DMS53 (cell line): ENCODE measurements at regions not wholly inside any gene's neighbourhood (a gene's known extent, or its start where the extent isn't known, plus 50 kb on each side); places are given as distances from the start of the nearest gene placed in this dataset.

Experiments used
- DNase-seq: peaks from one replicate; lab custom pipeline; 2025; lab: John Stamatoyannopoulos, UW

GRCh38 chr17:79521225-79521624, 89.6 kb downstream of the RBFOX3 start:
- DNase-seq = no peak

DNA sequence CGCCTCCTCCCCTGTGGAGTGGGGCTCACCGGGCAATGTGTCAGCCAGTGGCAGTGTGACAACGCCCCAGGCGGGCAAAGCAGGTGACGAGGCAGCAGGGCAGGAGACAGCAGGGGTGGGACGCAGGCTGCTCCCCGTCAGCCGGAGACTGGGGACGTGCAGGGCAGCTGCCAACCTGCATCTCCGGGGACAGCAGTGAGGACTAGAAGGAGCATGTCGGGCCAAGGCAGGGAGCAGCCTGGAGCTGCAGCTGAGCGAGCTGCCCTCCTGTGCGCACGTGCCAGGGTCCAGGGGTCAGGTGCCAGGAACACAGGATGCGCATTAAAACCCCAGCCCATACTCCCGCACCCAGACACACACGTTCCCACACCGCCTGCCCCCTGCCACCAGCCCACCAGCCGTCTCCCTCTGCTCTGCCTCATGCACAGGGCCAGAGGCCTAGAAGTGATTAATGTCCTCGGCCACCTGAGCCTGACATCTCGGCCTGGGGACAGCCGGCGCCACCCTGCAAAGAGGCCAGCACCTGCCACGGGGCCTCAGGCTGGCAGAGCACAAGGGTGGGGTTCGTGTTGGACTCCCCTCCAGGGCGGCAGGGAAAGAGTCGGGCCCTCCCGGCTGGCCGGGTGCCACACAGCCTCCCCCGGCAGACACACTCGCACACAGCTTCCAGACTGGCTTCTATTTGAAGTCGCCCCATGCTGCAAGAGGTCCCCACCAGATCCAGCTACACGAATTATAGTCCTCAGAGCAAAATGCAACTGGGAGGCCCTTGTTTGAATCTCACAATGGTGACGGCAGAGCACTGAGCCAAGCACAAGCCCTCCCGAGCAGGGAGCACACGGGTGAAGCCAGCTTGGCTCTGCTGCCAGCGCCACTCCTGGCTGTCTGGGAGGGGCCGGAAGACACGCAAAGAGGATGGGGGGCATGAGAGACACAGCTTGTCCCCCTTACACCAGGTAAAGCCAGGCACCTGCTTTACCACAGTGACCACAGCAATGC, 90.4 kb downstream of the RBFOX3 start:
- no peak for DNase-seq

- DNase-seq = no peak
Observed at GRCh38 chr17:79519601-79520000, 91.2 kb downstream of the RBFOX3 start.

DNA sequence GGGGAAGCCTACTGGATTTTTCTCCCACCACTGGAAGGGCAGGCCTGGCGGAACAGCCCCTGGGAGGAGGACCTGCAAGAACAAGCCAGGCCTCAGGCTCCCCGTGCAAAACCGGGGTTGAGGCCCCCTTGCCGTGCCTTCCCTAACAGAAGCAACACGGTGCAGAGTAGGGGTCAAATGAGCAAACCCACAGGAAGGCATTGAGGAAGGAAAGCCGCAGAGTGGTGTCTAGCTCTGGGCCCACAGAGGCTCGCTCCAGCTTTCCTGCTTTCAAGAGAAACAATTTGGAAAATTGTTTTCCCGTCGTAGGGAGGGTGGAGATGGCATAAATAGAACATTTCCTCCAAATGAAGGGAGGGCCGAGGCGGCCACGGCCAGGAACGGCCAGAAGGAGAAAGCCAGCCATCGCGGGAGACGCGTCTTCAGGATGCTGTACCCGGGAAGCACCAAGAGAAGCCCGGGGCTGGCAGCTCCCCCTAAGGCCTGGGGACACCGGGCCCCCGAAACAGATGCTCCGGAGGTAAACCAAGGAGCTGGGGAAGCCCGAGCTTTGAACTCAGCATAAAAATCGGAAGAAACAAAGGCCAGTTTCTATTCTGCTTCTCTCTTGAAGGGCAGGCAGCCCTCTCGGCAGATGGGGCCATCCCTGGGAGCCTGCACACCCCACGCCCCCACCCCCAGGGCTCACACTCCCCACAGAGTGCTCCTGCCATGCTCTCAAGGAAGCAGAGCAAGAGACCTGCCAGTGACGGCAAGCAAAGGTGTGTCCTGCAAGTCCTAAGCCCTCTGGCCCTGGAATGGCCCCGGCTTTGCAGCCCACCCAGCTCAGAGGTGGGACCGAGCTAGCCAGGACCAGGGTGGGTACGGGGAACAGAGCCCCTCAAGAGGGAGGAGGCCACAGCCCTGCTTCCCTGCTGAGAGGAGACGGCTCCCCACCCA, 92.0 kb downstream of the RBFOX3 start:
- no peak for DNase-seq

DNA sequence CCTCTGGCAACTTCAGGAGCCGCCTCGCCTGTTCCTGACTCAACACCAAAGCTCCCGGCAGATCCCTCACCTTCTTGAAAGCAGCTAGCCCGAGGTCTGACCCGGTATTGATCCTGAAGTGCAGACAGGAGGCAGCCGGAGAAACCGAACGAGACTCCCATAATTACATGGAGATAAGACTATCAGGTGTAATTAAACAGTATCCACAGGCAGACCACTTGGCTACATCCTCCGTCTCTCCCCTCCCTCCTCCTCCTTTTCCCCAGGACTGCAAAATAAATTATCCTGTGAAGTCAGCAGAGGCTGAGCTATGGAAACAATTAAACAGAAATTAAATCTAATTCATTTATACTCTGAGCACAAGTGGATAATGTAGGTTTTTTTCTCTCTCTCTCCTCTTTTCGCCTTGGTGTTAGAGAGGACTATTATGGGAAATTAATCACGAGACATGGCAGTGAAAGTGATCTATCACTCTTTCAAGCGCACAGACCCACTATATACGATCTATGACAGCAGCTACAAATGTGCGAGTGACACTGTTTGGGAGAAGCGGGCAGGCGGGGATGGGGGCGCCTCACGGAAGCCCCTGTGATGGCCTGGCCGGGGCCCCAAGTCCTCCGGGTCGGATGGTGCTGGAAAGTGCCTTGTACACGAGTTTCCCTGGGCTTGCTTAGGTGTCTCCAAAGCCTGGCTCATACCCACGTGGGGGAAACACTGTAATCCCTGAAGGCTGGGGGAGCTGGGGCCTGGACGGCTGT, 92.8 kb downstream of the RBFOX3 start:
- DNase-seq = no peak

- DNase-seq = no peak
Observed at GRCh38 chr17:79515646-79516571, 94.9 kb downstream of the RBFOX3 start.

DNA sequence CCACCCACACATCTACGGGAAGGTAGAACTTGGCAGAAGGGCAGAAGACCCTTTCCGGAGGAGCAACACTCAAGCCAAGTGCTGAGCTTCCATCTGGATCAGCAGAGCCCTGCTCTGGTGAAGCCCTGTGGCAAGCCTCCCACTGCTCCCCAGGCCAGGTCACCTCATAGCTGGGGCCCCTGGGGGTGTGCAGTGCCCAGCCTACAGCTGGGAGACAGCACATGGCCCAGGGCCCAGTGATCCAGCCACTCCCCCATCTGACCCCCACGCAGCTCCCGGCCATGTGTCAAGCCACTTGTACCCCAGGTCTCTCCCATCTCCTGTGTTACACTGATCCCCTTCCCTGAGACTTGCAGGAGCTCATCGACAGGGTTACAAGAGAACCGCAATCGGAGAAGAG, 95.7 kb downstream of the RBFOX3 start:
- no peak for DNase-seq

DNA sequence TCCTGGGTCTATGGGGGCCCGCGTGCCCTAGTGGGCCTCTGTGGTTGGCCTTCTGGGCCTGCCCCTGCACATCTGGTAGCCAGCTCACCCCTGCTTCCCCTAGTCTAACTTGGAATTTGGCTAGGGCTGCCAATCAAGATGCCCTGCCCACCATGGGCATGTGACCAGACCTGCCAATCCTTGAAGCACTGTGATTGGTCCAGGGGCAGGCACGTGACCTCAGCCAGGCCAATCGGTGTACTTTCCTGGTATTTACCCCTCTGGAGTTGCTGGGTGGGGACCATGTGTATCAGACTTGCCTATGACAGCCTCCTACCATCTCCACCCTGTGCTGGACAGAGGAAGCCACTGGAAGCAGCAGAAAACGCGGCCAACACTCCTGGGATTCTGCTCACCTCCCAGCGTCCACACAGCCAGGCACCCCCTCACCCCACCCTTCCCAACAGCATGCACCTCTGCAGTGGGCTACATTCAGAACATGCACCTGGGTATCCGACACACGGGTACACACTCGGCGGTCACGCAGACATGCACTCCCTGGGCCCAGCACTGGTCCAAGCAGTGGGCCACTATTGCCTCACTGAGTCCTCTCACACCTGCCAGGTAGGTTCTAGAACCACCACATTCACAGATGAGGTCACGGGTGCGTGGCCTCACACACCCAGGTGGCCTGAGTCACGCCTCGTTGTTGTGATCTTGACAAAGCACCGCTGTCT, 96.9 kb downstream of the RBFOX3 start:
- no peak for DNase-seq

- no peak for DNase-seq
Observed at GRCh38 chr17:79513206-79513605, 97.6 kb downstream of the RBFOX3 start.

DNA sequence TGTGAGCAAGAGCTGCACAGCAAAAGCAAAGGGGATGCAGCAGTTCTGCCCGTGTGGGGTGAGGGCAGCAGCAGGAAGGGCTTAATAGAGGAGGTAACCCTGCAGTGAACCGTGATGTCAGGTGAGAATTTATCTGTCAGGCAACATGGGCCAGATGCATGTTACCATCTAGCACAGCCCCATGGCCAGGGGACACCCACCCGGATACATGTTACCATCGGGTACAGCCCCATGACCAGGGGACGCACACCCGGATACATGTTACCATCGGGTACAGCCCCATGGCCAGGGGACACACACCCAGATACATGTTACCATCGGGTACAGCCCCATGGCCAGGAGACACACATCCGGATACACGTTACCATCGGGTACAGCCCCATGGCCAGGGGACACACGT, 99.4 kb downstream of the RBFOX3 start:
- no peak for DNase-seq

GRCh38 chr17:79510071-79510470, 100.8 kb downstream of the RBFOX3 start:
- no peak for DNase-seq

GRCh38 chr17:79509490-79509889, 101.4 kb downstream of the RBFOX3 start:
- no peak for DNase-seq

DNA sequence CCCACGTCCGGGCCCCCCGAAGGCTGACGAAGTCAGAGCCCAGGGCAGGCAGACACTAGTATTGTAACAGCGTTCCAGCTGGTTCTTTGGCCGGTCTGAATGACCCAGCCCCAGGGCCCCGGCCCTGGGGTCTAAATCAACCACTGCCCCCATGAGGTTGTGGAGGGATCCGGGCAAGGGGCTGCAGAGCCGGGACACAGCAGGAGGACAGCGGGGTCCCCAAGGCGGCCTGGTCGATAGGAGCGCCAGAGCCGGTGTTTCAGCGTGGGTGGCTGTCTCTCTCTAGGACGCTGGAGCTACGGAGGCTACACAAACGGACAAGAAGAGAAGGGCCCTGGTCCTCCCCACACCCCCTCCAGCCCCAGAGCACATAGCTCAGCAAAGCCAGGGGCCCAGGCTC, 101.8 kb downstream of the RBFOX3 start:
- DNase-seq = no peak

DNA sequence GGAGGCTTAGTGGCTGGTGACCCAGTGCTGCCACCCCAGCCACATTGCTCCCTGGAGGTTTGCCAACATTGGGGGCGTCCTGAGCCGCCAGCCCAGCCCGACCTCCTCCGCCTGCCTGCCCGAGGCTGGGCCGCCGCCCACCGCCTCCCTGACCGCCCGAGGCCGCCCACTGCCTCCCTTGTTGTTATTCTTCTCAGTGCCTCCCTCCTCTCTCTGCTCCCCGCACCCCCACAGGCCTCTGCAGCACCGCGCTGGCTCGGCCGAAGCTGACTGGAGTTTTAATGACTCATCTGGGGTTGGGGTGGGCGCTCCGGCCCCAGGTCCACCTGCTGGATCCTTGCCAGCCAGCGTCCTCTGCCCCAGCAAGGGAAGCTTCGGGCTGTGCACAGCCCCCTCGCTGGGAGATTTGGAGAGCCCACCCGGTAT, 102.5 kb downstream of the RBFOX3 start:
- DNase-seq = no peak

- no peak for DNase-seq
Observed at GRCh38 chr17:79506955-79507354, 103.9 kb downstream of the RBFOX3 start.

DNA sequence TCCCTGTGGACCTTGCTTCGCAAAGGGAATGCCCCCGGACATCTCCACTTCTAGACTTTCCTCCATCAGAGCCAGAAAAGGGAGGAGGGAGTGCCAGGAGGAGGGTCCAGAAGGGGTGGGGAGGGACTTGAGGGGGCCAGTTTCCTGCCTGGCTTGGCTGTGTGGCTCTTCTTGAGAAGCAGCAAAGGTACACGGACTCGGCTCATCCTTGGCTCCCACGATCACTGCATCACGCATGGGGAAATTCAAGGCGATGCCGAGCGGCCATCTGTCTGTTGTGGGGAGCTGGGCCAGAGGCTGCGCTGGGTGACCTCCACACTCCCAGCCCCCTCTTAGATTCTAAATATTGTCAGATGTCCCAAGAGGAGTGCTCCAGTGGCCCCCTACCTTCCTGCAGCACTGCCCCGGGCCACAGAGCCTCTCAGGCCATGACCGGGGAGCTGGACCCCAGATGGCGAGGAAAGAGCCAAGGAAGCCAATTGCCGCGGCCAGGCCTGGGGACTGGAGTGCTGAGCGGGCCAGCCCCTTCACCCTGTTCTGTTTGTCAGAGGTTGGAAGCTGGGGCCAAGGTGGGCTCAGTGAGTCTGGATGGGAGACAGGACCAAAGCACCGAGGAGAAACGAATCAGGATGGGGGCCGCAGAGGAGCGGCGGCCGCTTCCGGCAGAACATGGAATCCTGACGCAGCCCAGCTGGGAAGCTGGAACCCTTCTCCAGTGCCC, 104.5 kb downstream of the RBFOX3 start:
- DNase-seq = no peak

DNA sequence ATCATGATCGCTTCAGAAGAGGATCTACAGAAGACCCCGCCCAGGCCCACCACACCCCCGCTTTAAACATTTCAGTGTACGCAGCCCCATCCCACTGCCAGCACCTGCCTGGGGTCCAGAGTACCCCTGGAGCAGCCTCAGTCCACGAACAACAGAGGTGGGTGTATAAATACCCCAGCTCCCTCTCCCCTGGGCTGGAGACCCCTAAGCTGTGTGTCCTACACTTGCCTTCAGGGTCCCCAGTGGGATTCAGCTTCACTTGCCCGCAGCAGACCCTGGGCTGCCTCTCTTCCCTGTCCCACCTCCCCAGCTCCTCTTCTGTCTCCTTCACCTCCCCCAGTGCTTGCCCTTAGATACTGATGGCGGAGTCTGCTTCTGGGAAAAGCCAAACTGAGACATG, 105.7 kb downstream of the RBFOX3 start:
- DNase-seq = no peak

GRCh38 chr17:79504181-79504605, 106.7 kb downstream of the RBFOX3 start:
- DNase-seq = no peak

GRCh38 chr17:79503126-79503839, 107.6 kb downstream of the RBFOX3 start:
- DNase-seq = no peak
